ENCODE measurements at regions not wholly inside any gene's neighbourhood (a gene's known extent, or its start where the extent isn't known, plus 50 kb on each side); places are given as distances from the start of the nearest gene placed in this dataset.

- H3F3A ChIP-seq (ENCODE audit: insufficient read depth, low read length, poor library complexity, severe bottlenecking): no peaks in the 10 kb centered on the region
Observed at GRCh38 chr5:164376843-164377242, 871.4 kb downstream of the MAT2B start.

GRCh38 chr5:164377746-164378145 lies 872.3 kb downstream of the MAT2B start:
- Histone ChIP-seq H3K9ac (ENCODE audit: low read length) (no peak overlapping the region), H3F3A (ENCODE audit: insufficient read depth, low read length, poor library complexity, severe bottlenecking) (no peaks in the 10 kb centered on the region), H3K27ac (ENCODE audit: low read length) (no peak overlapping the region), H3K27me3 (ENCODE audit: insufficient read depth, low read depth, low read length) (no peaks in the 10 kb centered on the region), H3K36me3 (ENCODE audit: insufficient read depth, low read length) (no peaks in the 10 kb centered on the region), H4K20me1 (ENCODE audit: insufficient read depth) (no peaks in the 10 kb centered on the region), H3K4me3 (ENCODE audit: low read length) (no peak overlapping the region), H3K9me2 (ENCODE audit: insufficient read depth, low read length) (no peaks in the 10 kb centered on the region), H3K4me2 (ENCODE audit: low read length) (no peak overlapping the region), H2AFZ (ENCODE audit: low read depth, low read length) (no peak overlapping the region), H3K79me2 (replicated peaks; ENCODE audit: insufficient read depth, low read length) (no peaks in the 10 kb centered on the region), H3K9me3 (ENCODE audit: low read length) (peaks cover 4% of the 10 kb centered on the region)
- no peak for TF ChIP-seq TAF1 (IDR thresholded peaks at IDR 0.05; ENCODE audit: low read depth)
- TF ChIP-seq EZH2 (IDR thresholded peaks at IDR 0.05; ENCODE audit: borderline replicate concordance, insufficient read depth, low read length, poor library complexity, severe bottlenecking): no peak
- no peak for TF ChIP-seq MXI1 (conservative IDR thresholded peaks at IDR 0.05; ENCODE audit: poor library complexity, severe bottlenecking)
- no peak for TF ChIP-seq REST (IDR thresholded peaks at IDR 0.05; ENCODE audit: borderline replicate concordance)
- TF ChIP-seq CTCF (IDR thresholded peaks at IDR 0.05; ENCODE audit: poor library complexity, severe bottlenecking): no peak
- TF ChIP-seq POLR2AphosphoS5 (IDR thresholded peaks at IDR 0.05): no peak
- no peak for TF ChIP-seq SMC3 (conservative IDR thresholded peaks at IDR 0.05; ENCODE audit: poor library complexity)

More at GRCh38 chr5:164376843-164377242, 871.4 kb downstream of the MAT2B start:
- Histone ChIP-seq H3K27me3 (ENCODE audit: insufficient read depth, low read depth, low read length) (no peaks in the 10 kb centered on the region), H3K79me2 (replicated peaks; ENCODE audit: insufficient read depth, low read length) (no peaks in the 10 kb centered on the region), H4K20me1 (ENCODE audit: insufficient read depth) (no peaks in the 10 kb centered on the region), H3K9me2 (ENCODE audit: insufficient read depth, low read length) (no peaks in the 10 kb centered on the region), H3K4me2 (ENCODE audit: low read length) (no peak overlapping the region), H2AFZ (ENCODE audit: low read depth, low read length) (no peak overlapping the region), H3K36me3 (ENCODE audit: insufficient read depth, low read length) (no peaks in the 10 kb centered on the region), H3K4me3 (ENCODE audit: low read length) (no peak overlapping the region), H3K9ac (ENCODE audit: low read length) (no peak overlapping the region), H3K9me3 (ENCODE audit: low read length) (peaks cover 4% of the 10 kb centered on the region), H3K27ac (ENCODE audit: low read length) (no peak overlapping the region)
- TF ChIP-seq CTCF (IDR thresholded peaks at IDR 0.05; ENCODE audit: poor library complexity, severe bottlenecking) (no peak), RAD21 (conservative IDR thresholded peaks at IDR 0.05) (no peak), POLR2AphosphoS5 (IDR thresholded peaks at IDR 0.05) (no peak), SMC3 (conservative IDR thresholded peaks at IDR 0.05; ENCODE audit: poor library complexity) (no peak), EZH2 (IDR thresholded peaks at IDR 0.05; ENCODE audit: borderline replicate concordance, insufficient read depth, low read length, poor library complexity, severe bottlenecking) (no peak), REST (IDR thresholded peaks at IDR 0.05; ENCODE audit: borderline replicate concordance) (no peak), MXI1 (conservative IDR thresholded peaks at IDR 0.05; ENCODE audit: poor library complexity, severe bottlenecking) (no peak), EP300 (conservative IDR thresholded peaks at IDR 0.05; ENCODE audit: poor library complexity, severe bottlenecking) (no peak), TAF1 (IDR thresholded peaks at IDR 0.05; ENCODE audit: low read depth) (no peak)
